ENCODE measurements at regions not wholly inside any gene's neighbourhood (a gene's known extent, or its start where the extent isn't known, plus 50 kb on each side); places are given as distances from the start of the nearest gene placed in this dataset.

DNA sequence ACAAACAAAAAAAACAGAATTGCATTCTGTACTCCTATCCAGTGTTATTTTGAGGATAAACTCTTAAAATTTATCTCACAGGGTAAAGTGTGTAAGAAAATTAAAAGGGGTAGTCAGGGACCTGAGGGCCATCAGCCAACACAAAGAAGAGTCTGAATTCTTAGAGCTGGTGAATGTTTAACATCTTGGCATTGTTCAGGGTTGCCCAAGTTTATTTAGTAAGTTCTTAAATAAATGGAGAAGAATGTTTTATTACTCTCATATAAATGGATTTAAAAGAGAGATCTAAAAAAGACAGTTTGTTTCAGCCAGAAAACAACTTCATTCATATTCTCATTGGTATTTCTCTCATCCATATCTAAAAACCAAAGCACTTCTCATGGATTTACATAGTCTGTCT lies 171.7 kb downstream of the LACC1 start:
- no peak for TF ChIP-seq POLR2A (IDR thresholded peaks at IDR 0.05)
- TF ChIP-seq, protein P1, sequence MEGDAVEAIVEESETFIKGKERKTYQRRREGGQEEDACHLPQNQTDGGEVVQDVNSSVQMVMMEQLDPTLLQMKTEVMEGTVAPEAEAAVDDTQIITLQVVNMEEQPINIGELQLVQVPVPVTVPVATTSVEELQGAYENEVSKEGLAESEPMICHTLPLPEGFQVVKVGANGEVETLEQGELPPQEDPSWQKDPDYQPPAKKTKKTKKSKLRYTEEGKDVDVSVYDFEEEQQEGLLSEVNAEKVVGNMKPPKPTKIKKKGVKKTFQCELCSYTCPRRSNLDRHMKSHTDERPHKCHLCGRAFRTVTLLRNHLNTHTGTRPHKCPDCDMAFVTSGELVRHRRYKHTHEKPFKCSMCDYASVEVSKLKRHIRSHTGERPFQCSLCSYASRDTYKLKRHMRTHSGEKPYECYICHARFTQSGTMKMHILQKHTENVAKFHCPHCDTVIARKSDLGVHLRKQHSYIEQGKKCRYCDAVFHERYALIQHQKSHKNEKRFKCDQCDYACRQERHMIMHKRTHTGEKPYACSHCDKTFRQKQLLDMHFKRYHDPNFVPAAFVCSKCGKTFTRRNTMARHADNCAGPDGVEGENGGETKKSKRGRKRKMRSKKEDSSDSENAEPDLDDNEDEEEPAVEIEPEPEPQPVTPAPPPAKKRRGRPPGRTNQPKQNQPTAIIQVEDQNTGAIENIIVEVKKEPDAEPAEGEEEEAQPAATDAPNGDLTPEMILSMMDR (IDR thresholded peaks at IDR 0.05 in 4 of 5, conservative IDR thresholded peaks at IDR 0.05 in 1 of 5): no peak
- Histone ChIP-seq H3K36me3 (no peaks in the 10 kb centered on the region), H3K27me3 (no peaks in the 10 kb centered on the region), H3K4me3 (no peak overlapping the region), H3K27ac (no peak overlapping the region), H3K9me3 (no peaks in the 10 kb centered on the region), H3K4me1 (peaks cover 0 to 4% of the 10 kb centered on the region in 2 donors)
- no peak for DNase-seq
- no peak for ATAC-seq
- in situ Hi-C loops (cut with MboI; ENCODE audit: low sequenced_read_pairs in 4 of 4) (loop anchor here in 3 of 4 donors (5.0 to 10.0 kb wide), 2 partner anchors 383 to 386 kb away; no protein-coding TSS in a partner anchor), intact Hi-C loops (cut with DNase I; ENCODE audit: low total_unique reads) (loop anchor here (1.0 to 5.0 kb wide), 3 partner anchors 76 to 387 kb away; no protein-coding TSS in a partner anchor)

DNA sequence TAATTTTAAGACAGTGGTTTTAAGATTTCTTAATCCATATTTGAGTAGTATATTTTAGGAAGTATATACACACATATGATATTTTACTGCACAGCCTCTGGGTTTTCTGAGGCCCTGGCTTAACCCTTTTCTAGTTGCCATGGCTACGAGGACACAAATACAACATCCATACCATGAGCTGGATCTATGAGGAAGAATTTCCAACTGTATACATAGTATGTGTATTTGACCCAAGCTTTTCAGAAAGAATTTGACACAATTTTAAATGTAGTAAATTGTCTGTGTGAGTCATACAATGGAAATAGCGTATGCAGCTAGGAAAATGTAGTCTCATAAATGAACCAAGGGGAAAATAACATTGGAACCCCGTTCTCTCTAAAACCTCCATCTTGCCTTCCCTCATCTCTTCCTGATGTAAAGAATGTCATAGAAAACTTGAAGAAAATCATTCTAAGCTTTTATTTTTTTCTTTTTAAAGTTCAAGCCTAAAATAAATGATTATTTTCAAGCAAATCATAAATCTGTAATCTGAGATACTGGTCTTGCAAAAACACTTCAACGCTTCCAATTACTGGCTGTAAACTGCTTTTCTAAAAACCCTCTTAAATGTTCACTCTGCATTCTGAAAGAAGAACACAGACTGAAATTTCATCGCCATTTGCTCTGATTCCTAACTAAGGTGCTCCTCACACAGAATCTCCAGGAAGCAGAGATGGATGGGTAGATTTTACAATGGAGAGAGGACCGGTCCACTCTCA lies 172.4 kb downstream of the LACC1 start:
- no peak for DNase-seq
- TF ChIP-seq, protein P1 (IDR thresholded peaks at IDR 0.05 in 4 of 5, conservative IDR thresholded peaks at IDR 0.05 in 1 of 5): no peak
- no peak for TF ChIP-seq POLR2A (IDR thresholded peaks at IDR 0.05)
- Histone ChIP-seq H3K4me1 (peaks cover 0 to 4% of the 10 kb centered on the region in 2 donors), H3K27me3 (no peaks in the 10 kb centered on the region), H3K36me3 (no peaks in the 10 kb centered on the region), H3K4me3 (no peak overlapping the region), H3K27ac (no peak overlapping the region), H3K9me3 (no peaks in the 10 kb centered on the region)
- in situ Hi-C loops (cut with MboI; ENCODE audit: low sequenced_read_pairs in 4 of 4) (loop anchor here in 3 of 4 donors (5.0 to 10.0 kb wide), 2 partner anchors 383 to 385 kb away; no protein-coding TSS in a partner anchor), intact Hi-C loops (cut with DNase I; ENCODE audit: low total_unique reads) (loop anchor here (1.0 to 5.0 kb wide), 3 partner anchors 75 to 386 kb away; no protein-coding TSS in a partner anchor)
- ATAC-seq: no peak

DNA sequence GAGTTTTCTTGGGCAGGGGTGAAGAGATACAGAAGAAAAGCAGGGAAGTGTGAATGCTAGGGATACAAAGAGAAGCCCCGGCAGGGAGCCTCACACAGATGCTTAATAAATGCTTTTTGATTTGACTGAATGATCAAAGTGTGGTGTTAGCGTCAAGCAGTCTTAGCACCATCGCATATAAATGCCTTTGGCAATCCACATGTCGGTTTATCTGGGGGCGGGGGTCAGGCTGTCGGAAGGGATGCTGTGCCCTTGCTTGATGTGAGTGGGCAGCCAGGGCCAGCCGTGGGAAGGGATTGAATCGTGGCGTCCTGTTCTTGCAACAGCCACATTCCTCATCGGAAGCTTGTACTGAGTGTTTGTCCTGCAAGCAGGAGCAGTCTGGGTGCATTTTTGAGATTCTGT lies 173.1 kb downstream of the LACC1 start:
- intact Hi-C loops (cut with DNase I; ENCODE audit: low total_unique reads): loop anchor here (5.0 kb wide), 2 partner anchors 75 to 140 kb away; no protein-coding TSS in a partner anchor
- DNase-seq (no peak), ATAC-seq (no peak)
- no peaks in the 10 kb centered on the region for H3K9me3 ChIP-seq
- H3K4me1 ChIP-seq: peaks cover 0 to 4% of the 10 kb centered on the region in 2 donors
- TF ChIP-seq, protein P1 (IDR thresholded peaks at IDR 0.05 in 4 of 5, conservative IDR thresholded peaks at IDR 0.05 in 1 of 5): no peak
- no peak for TF ChIP-seq POLR2A (IDR thresholded peaks at IDR 0.05)
- H3K27me3 ChIP-seq: no peaks in the 10 kb centered on the region
- H3K36me3 ChIP-seq: no peaks in the 10 kb centered on the region
- H3K27ac ChIP-seq: no peak overlapping the region
- H3K4me3 ChIP-seq: no peak overlapping the region
- in situ Hi-C loops (cut with MboI; ENCODE audit: low sequenced_read_pairs in 4 of 4): loop anchor here in 3 of 4 donors (5.0 to 10.0 kb wide), 2 partner anchors 382 to 385 kb away; no protein-coding TSS in a partner anchor

DNA sequence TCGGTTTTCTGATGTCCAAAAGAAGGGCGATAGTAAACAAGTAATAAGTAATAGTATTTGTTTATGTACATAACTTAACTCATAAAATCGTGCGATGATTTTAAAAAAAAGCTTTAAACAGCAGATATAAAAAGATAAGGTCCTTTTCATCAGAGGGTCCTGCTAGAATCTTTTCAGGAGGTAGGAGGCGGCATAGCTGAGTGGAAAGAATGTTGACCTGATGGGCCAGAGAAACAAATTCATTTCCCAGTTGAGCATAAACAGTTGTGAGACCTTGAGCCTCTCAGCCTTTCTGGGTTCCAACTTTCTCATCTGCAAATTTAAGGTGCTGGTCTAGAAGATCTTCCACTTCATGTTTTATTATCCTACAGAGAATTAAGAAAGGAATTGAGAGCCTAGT lies 173.5 kb downstream of the LACC1 start:
- TF ChIP-seq POLR2A (IDR thresholded peaks at IDR 0.05): no peak
- TF ChIP-seq, protein P1 (IDR thresholded peaks at IDR 0.05 in 4 of 5, conservative IDR thresholded peaks at IDR 0.05 in 1 of 5): no peak
- in situ Hi-C loops (cut with MboI; ENCODE audit: low sequenced_read_pairs in 4 of 4): loop anchor here in 3 of 4 donors (5.0 to 10.0 kb wide), 2 partner anchors 382 to 384 kb away; no protein-coding TSS in a partner anchor

More for the DNA sequence above, 173.5 kb downstream of the LACC1 start:
- Histone ChIP-seq H3K4me1 (peaks cover 0 to 4% of the 10 kb centered on the region in 2 donors), H3K36me3 (no peaks in the 10 kb centered on the region), H3K9me3 (no peaks in the 10 kb centered on the region), H3K27me3 (no peaks in the 10 kb centered on the region), H3K27ac (no peak overlapping the region), H3K4me3 (no peak overlapping the region)
- ATAC-seq (no peak), DNase-seq (no peak)
- intact Hi-C loops (cut with DNase I; ENCODE audit: low total_unique reads): loop anchor here (5.0 kb wide), 2 partner anchors 74 to 139 kb away; no protein-coding TSS in a partner anchor
